IMR-90 (cell line): ENCODE measurements at regions not wholly inside any gene's neighbourhood (a gene's known extent, or its start where the extent isn't known, plus 50 kb on each side); places are given as distances from the start of the nearest gene placed in this dataset.

Experiments
- ATAC-seq: fragments of 200-7000 bp; cut with Tn5 transposase; 2 replicates; pipeline ENCODE4 v1.9.1; 2020; ENCODE audit warnings: low read depth, mild to moderate bottlenecking, moderate library complexity
- BruUV-seq: library from RNA; stranded (reverse); fragments of 400-500 nt; replicated peaks from 2 replicates; lab custom pipeline; 2021; lab: Mats Ljungman, UMichigan
- CTCF ChIA-PET: fragments of 300-600 bp; formaldehyde crosslinking; extraction: SDS; loops from one replicate; lab custom pipeline; 2021; ENCODE audit warnings: antibody characterized with exemption; lab: Yijun Ruan, JAX
- POLR2A ChIA-PET: fragments of 300-600 bp; sonication (Branson Sonifier 250); formaldehyde crosslinking; loops from one replicate; lab custom pipeline; 2022; ENCODE audit warnings: antibody characterized with exemption; ENCODE audit not compliant: unreplicated experiment; lab: Charles Lee
- DNase-seq: peaks from one replicate; pipeline ENCODE4 v3.0.0; 2013
- H2AFZ ChIP-seq: replicated peaks from 2 replicates; pipeline ENCODE3; 2013; ENCODE audit warnings: low read length, mild to moderate bottlenecking; ENCODE audit not compliant: poor library complexity
- H2AK5ac ChIP-seq: 2 replicates; pipeline ENCODE4 v1.6.1; 2013; ENCODE audit warnings: low read depth, low read length, inconsistent platforms
- H2AK9ac ChIP-seq: replicated peaks from 2 replicates; pipeline ENCODE3; 2013; ENCODE audit warnings: mild to moderate bottlenecking, low read depth, low read length, moderate library complexity; ENCODE audit not compliant: poor library complexity
- H2BK120ac ChIP-seq: 2 replicates; pipeline ENCODE4 v1.6.1; 2013; ENCODE audit warnings: low read depth, low read length, inconsistent platforms
- H2BK15ac ChIP-seq: 3 replicates; pipeline ENCODE4 v1.6.1; 2013; ENCODE audit warnings: low read depth, low read length, inconsistent platforms
- H2BK20ac ChIP-seq: 2 replicates; pipeline ENCODE4 v1.6.1; 2013; ENCODE audit warnings: low read depth, mild to moderate bottlenecking, inconsistent platforms, low read length, moderate library complexity
- H2BK5ac ChIP-seq: 2 replicates; pipeline ENCODE4 v1.6.1; 2013; ENCODE audit warnings: mild to moderate bottlenecking, low read depth, low read length, inconsistent platforms; ENCODE audit not compliant: poor library complexity, severe bottlenecking
- H3K14ac ChIP-seq: replicated peaks from 2 replicates; pipeline ENCODE4 v1.6.1; 2013; ENCODE audit warnings: low read depth, low read length, inconsistent platforms
- H3K18ac ChIP-seq: 2 replicates; pipeline ENCODE4 v1.6.1; 2013; ENCODE audit warnings: low read depth, low read length, control low read depth
- H3K23ac ChIP-seq: 2 replicates; pipeline ENCODE4 v1.6.1; 2013; ENCODE audit warnings: low read depth, low read length, inconsistent platforms
- H3K27ac ChIP-seq: 2 replicates; pipeline ENCODE4 v1.5.1; 2013; ENCODE audit warnings: mild to moderate bottlenecking, control low read depth, low read length; ENCODE audit not compliant: insufficient read depth
- H3K27me3 ChIP-seq: 2 replicates; pipeline ENCODE4 v1.6.1; 2013; ENCODE audit warnings: low read length; ENCODE audit not compliant: control insufficient read depth, insufficient read depth
- H3K36me3 ChIP-seq: 2 replicates; pipeline ENCODE4 v1.6.1; 2013; ENCODE audit warnings: low read length, mixed read lengths; ENCODE audit not compliant: control insufficient read depth, insufficient read depth
- H3K4ac ChIP-seq: 2 replicates; pipeline ENCODE4 v1.6.1; 2013; ENCODE audit warnings: low read depth, low read length, inconsistent platforms
- H3K4me1 ChIP-seq: 2 replicates; pipeline ENCODE4 v1.6.1; 2013; ENCODE audit warnings: low read length, mixed read lengths; ENCODE audit not compliant: control insufficient read depth, insufficient read depth
- H3K4me2 ChIP-seq: 2 replicates; pipeline ENCODE4 v1.6.1; 2013; ENCODE audit warnings: low read depth, mild to moderate bottlenecking, control low read depth, low read length, moderate library complexity
- H3K4me3 ChIP-seq: 2 replicates; pipeline ENCODE4 v1.5.1; 2013; ENCODE audit warnings: low read depth, mild to moderate bottlenecking, control low read depth, low read length, moderate library complexity; ENCODE audit not compliant: insufficient read depth
- H3K56ac ChIP-seq: 2 replicates; pipeline ENCODE4 v1.6.1; 2013; ENCODE audit warnings: low read length, inconsistent platforms; ENCODE audit not compliant: insufficient read depth; ENCODE audit errors: extremely low read depth
- H3K79me1 ChIP-seq, 2 experiments: 2 replicates each; pipeline ENCODE4 v1.6.1; 2013; ENCODE audit warnings: low read length in 2 of 2, inconsistent platforms in 1 of 2, low read depth in 1 of 2
- H3K9ac ChIP-seq: 2 replicates; pipeline ENCODE4 v1.6.1; 2013; ENCODE audit warnings: low read depth, low read length, control low read depth
- H3K9me1 ChIP-seq: 2 replicates; pipeline ENCODE4 v1.6.1; 2013; ENCODE audit warnings: low read length, inconsistent platforms; ENCODE audit not compliant: insufficient read depth
- H3K9me3 ChIP-seq: 2 replicates; pipeline ENCODE4 v1.6.1; 2013; ENCODE audit warnings: low read length; ENCODE audit not compliant: control insufficient read depth, insufficient read depth
- H4K20me1 ChIP-seq: 2 replicates; pipeline ENCODE4 v1.6.1; 2013; ENCODE audit warnings: low read length, inconsistent platforms; ENCODE audit not compliant: insufficient read depth
- H4K5ac ChIP-seq: 2 replicates; pipeline ENCODE4 v1.6.1; 2013; ENCODE audit warnings: mild to moderate bottlenecking, low read depth, low read length, control low read depth
- H4K8ac ChIP-seq, 2 experiments: 2 replicates each; pipeline ENCODE4 v1.6.1; 2013; ENCODE audit warnings: low read depth in 2 of 2, low read length in 2 of 2, control low read depth in 1 of 2, inconsistent platforms in 1 of 2
- H4K91ac ChIP-seq: 2 replicates; pipeline ENCODE4 v1.6.1; 2013; ENCODE audit warnings: low read depth, low read length, inconsistent platforms; ENCODE audit not compliant: insufficient read depth
- BHLHE40 ChIP-seq: fragments of 150-350 bp; IDR thresholded peaks from 2 replicates; pipeline ENCODE4 v1.6.1; 2016; ENCODE audit warnings: mild to moderate bottlenecking, low read depth, low read length
- CEBPB ChIP-seq: IDR thresholded peaks from 2 replicates; pipeline ENCODE4 v1.6.1; 2012; ENCODE audit warnings: low read depth, low read length, improper control_type of control experiment
- MAFK ChIP-seq: IDR thresholded peaks from 2 replicates; pipeline ENCODE4 v1.6.1; 2012; ENCODE audit warnings: low read depth, low read length, improper control_type of control experiment
- MAZ ChIP-seq: IDR thresholded peaks from 2 replicates; pipeline ENCODE4 v1.6.1; 2012; ENCODE audit warnings: low read depth, mild to moderate bottlenecking, low read length, improper control_type of control experiment, moderate library complexity, borderline replicate concordance
- MXI1 ChIP-seq: IDR thresholded peaks from 2 replicates; pipeline ENCODE4 v1.6.1; 2012; ENCODE audit warnings: low read depth, mild to moderate bottlenecking, low read length, moderate library complexity, borderline replicate concordance
- NFE2L2 ChIP-seq: fragments of 150-350 bp; IDR thresholded peaks from 2 replicates; pipeline ENCODE4 v1.6.1; 2016; ENCODE audit warnings: low read depth, mild to moderate bottlenecking, low read length
- POLR2A ChIP-seq: IDR thresholded peaks from 2 replicates; pipeline ENCODE4 v1.6.1; 2012; ENCODE audit warnings: mild to moderate bottlenecking, low read depth, low read length
- RAD21 ChIP-seq: IDR thresholded peaks from 2 replicates; pipeline ENCODE4 v1.6.1; 2012; ENCODE audit warnings: low read length, improper control_type of control experiment
- RCOR1 ChIP-seq: IDR thresholded peaks from 2 replicates; pipeline ENCODE4 v1.6.1; 2012; ENCODE audit warnings: mild to moderate bottlenecking, low read length, improper control_type of control experiment; ENCODE audit not compliant: insufficient replicate concordance
- RFX5 ChIP-seq: IDR thresholded peaks from 2 replicates; pipeline ENCODE4 v1.8.0; 2012; ENCODE audit warnings: low read depth, mild to moderate bottlenecking, low read length, moderate library complexity
- SMC3 ChIP-seq: fragments of 150-350 bp; IDR thresholded peaks from 2 replicates; pipeline ENCODE4 v1.6.1; 2016; ENCODE audit warnings: low read depth, mild to moderate bottlenecking, antibody characterized with exemption, low read length, moderate library complexity
- WGBS, 2 experiments: methylation state at CpG; one replicate each; pipeline versions ENCODE4 v1.1.5 to v1.1.7; 2013; ENCODE audit warnings: missing lambda C conversion rate in 2 of 2; ENCODE audit not compliant: insufficient read length in 1 of 2; ENCODE audit errors: extremely low coverage in 2 of 2; 5-methylcytosine and 5-hydroxymethylcytosine counted together
- dilution Hi-C: fragments of 300-500 bp; cut with HindIII; formaldehyde crosslinking; loops from one replicate; pipeline ENCODE4 v1.14.3; 2018; ENCODE audit warnings: low sequenced_read_pairs; ENCODE audit not compliant: unreplicated experiment
- in situ Hi-C: fragments of 300-500 bp; cut with MboI; formaldehyde crosslinking; loops from 3 replicates; pipeline ENCODE4 v1.14.3; 2019; ENCODE audit warnings: low sequenced_read_pairs, inconsistent platforms, mixed read lengths
- intact Hi-C: fragments of 100-400 bp; cut with micrococcal nuclease; formaldehyde crosslinking; loops from 2 replicates; pipeline ENCODE4 v1.10.0; 2022
- TF ChIP-seq, protein P1 (sequence below): fragments of 150-350 bp; IDR thresholded peaks from 2 replicates; pipeline ENCODE4 v1.6.1; 2016; ENCODE audit warnings: low read depth, mild to moderate bottlenecking, low read length, moderate library complexity, borderline replicate concordance
- TF ChIP-seq, protein P2 (sequence below): conservative IDR thresholded peaks from 2 replicates; pipeline ENCODE4 v1.5.1; 2012; ENCODE audit warnings: mild to moderate bottlenecking, low read depth, low read length, improper control_type of control experiment

DNA sequence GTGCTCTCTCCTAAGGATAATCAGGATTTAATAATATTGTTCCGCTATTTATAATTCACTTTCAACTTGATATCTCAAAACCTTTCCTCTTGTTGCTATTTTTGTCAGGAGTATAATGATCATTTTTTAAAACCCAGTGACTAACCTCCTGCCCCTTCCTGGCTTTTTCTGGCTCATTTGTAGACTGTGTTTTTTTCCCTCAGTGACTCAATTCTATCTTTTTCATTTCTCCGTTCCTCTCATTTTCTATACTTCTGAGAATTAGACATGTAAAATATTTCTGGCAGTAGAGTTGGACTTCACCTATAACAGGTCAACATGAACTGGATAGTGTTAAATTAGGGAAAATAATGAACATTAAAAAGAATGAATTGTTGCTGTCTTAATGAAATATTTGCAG is 490.7 kb downstream of the EDEM1 start:
- no peak overlapping the region for H4K8ac ChIP-seq
- H3K9ac ChIP-seq, result no peak overlapping the region
- H3K14ac ChIP-seq, result no peak overlapping the region
- H4K91ac ChIP-seq, result no peak overlapping the region
- no peak overlapping the region for H2AFZ ChIP-seq
- WGBS, 2 experiments, result no CpG with 5 or more reads among the region's 2 CpGs
- H2BK5ac ChIP-seq, result no peak overlapping the region
- H3K4me2 ChIP-seq, result no peak overlapping the region
- H3K27ac ChIP-seq, result no peak overlapping the region
- no peaks in the 10 kb centered on the region for H3K4me1 ChIP-seq
- H3K4ac ChIP-seq, result no peak overlapping the region
- BruUV-seq, result no TSS peak
- no peak overlapping the region for H2BK15ac ChIP-seq
- H3K36me3 ChIP-seq, result no peaks in the 10 kb centered on the region
- no peak overlapping the region for H2BK120ac ChIP-seq
- H2BK20ac ChIP-seq, result no peak overlapping the region
- TF ChIP-seq CEBPB (no peak), NFE2L2 (no peak), SMC3 (no peak), RFX5 (no peak), RCOR1 (no peak), MAZ (no peak), BHLHE40 (no peak), POLR2A (no peak), MXI1 (no peak), MAFK (no peak), RAD21 (no peak)
- TF ChIP-seq, protein P1, sequence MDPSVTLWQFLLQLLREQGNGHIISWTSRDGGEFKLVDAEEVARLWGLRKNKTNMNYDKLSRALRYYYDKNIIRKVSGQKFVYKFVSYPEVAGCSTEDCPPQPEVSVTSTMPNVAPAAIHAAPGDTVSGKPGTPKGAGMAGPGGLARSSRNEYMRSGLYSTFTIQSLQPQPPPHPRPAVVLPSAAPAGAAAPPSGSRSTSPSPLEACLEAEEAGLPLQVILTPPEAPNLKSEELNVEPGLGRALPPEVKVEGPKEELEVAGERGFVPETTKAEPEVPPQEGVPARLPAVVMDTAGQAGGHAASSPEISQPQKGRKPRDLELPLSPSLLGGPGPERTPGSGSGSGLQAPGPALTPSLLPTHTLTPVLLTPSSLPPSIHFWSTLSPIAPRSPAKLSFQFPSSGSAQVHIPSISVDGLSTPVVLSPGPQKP, result no peak
- TF ChIP-seq, protein P2, sequence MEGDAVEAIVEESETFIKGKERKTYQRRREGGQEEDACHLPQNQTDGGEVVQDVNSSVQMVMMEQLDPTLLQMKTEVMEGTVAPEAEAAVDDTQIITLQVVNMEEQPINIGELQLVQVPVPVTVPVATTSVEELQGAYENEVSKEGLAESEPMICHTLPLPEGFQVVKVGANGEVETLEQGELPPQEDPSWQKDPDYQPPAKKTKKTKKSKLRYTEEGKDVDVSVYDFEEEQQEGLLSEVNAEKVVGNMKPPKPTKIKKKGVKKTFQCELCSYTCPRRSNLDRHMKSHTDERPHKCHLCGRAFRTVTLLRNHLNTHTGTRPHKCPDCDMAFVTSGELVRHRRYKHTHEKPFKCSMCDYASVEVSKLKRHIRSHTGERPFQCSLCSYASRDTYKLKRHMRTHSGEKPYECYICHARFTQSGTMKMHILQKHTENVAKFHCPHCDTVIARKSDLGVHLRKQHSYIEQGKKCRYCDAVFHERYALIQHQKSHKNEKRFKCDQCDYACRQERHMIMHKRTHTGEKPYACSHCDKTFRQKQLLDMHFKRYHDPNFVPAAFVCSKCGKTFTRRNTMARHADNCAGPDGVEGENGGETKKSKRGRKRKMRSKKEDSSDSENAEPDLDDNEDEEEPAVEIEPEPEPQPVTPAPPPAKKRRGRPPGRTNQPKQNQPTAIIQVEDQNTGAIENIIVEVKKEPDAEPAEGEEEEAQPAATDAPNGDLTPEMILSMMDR, result no peak
- no peak overlapping the region for H3K4me3 ChIP-seq
- H2AK9ac ChIP-seq, result no peak overlapping the region
- no peaks in the 10 kb centered on the region for H3K79me1 ChIP-seq
- no peaks in the 10 kb centered on the region for H4K20me1 ChIP-seq
- H2AK5ac ChIP-seq, result no peak overlapping the region
- H3K27me3 ChIP-seq, result no peaks in the 10 kb centered on the region
- intact Hi-C loops (no loop called here), in situ Hi-C loops (no loop called here), dilution Hi-C loops (no loop called here)
- DNase-seq (no peak), ATAC-seq (no peak)
- no peak overlapping the region for H3K23ac ChIP-seq
- peaks cover 12% of the 10 kb centered on the region for H3K9me3 ChIP-seq
- H3K56ac ChIP-seq, result no peak overlapping the region
- H3K18ac ChIP-seq, result no peak overlapping the region
- ChIA-PET POLR2A (no interaction called here), CTCF (no interaction called here)
- H3K9me1 ChIP-seq, result no peaks in the 10 kb centered on the region
- H4K5ac ChIP-seq, result no peak overlapping the region
